ENCODE measurements at regions not wholly inside any gene's neighbourhood (a gene's known extent, or its start where the extent isn't known, plus 50 kb on each side); places are given as distances from the start of the nearest gene placed in this dataset.

- Histone ChIP-seq H3K9me3 (ENCODE audit: control insufficient read depth in 1 of 2, low read length in 2 of 2) (no peaks in the 10 kb centered on the region), H3K27me3 (ENCODE audit: control insufficient read depth in 1 of 2, insufficient read depth in 2 of 2, low read length in 2 of 2) (no peaks in the 10 kb centered on the region), H3K4me3 (ENCODE audit: low read depth in 1 of 2, low read length in 2 of 2) (no peak overlapping the region), H3K9ac (ENCODE audit: low read depth in 1 of 2, low read length in 2 of 2) (no peak overlapping the region), H3K36me3 (ENCODE audit: control insufficient read depth in 1 of 2, insufficient read depth in 2 of 2, low read length in 2 of 2) (no peaks in the 10 kb centered on the region), H3K4me1 (ENCODE audit: control insufficient read depth in 1 of 2, insufficient read depth in 2 of 2, low read length in 2 of 2) (no peaks in the 10 kb centered on the region), H3K27ac (ENCODE audit: low read depth, low read length) (no peak overlapping the region)
Observed at GRCh38 chr11:27266125-27266524, 96.9 kb downstream of the CCDC34 start.

- Histone ChIP-seq H3K27me3 (ENCODE audit: control insufficient read depth in 1 of 2, insufficient read depth in 2 of 2, low read length in 2 of 2) (no peaks in the 10 kb centered on the region), H3K9me3 (ENCODE audit: control insufficient read depth in 1 of 2, low read length in 2 of 2) (no peaks in the 10 kb centered on the region), H3K27ac (ENCODE audit: low read depth, low read length) (no peak overlapping the region), H3K36me3 (ENCODE audit: control insufficient read depth in 1 of 2, insufficient read depth in 2 of 2, low read length in 2 of 2) (no peaks in the 10 kb centered on the region), H3K4me3 (ENCODE audit: low read depth in 1 of 2, low read length in 2 of 2) (no peak overlapping the region), H3K9ac (ENCODE audit: low read depth in 1 of 2, low read length in 2 of 2) (no peak overlapping the region), H3K4me1 (ENCODE audit: control insufficient read depth in 1 of 2, insufficient read depth in 2 of 2, low read length in 2 of 2) (no peaks in the 10 kb centered on the region)
Observed at GRCh38 chr11:27263986-27264385, 99.0 kb downstream of the CCDC34 start.

- Histone ChIP-seq H3K27me3 (ENCODE audit: control insufficient read depth in 1 of 2, insufficient read depth in 2 of 2, low read length in 2 of 2) (no peaks in the 10 kb centered on the region), H3K9me3 (ENCODE audit: control insufficient read depth in 1 of 2, low read length in 2 of 2) (no peaks in the 10 kb centered on the region), H3K36me3 (ENCODE audit: control insufficient read depth in 1 of 2, insufficient read depth in 2 of 2, low read length in 2 of 2) (no peaks in the 10 kb centered on the region), H3K27ac (ENCODE audit: low read depth, low read length) (no peak overlapping the region), H3K4me3 (ENCODE audit: low read depth in 1 of 2, low read length in 2 of 2) (no peak overlapping the region), H3K9ac (ENCODE audit: low read depth in 1 of 2, low read length in 2 of 2) (no peak overlapping the region), H3K4me1 (ENCODE audit: control insufficient read depth in 1 of 2, insufficient read depth in 2 of 2, low read length in 2 of 2) (no peaks in the 10 kb centered on the region)
Observed at GRCh38 chr11:27263046-27263445, 100.0 kb downstream of the CCDC34 start.

GRCh38 chr11:27255447-27255828 is 107.6 kb downstream of the CCDC34 start:
- H3K4me3 ChIP-seq (ENCODE audit: low read depth in 1 of 2, low read length in 2 of 2) = no peak overlapping the region
- no peak overlapping the region for H3K27ac ChIP-seq (ENCODE audit: low read depth, low read length)

GRCh38 chr11:27254744-27255446 is 108.1 kb downstream of the CCDC34 start:
- Histone ChIP-seq H3K9me3 (ENCODE audit: control insufficient read depth in 1 of 2, low read length in 2 of 2) (no peaks in the 10 kb centered on the region), H3K4me3 (ENCODE audit: low read depth in 1 of 2, low read length in 2 of 2) (no peak overlapping the region), H3K9ac (ENCODE audit: low read depth in 1 of 2, low read length in 2 of 2) (no peak overlapping the region), H3K27ac (ENCODE audit: low read depth, low read length) (no peak overlapping the region), H3K27me3 (ENCODE audit: control insufficient read depth in 1 of 2, insufficient read depth in 2 of 2, low read length in 2 of 2) (no peaks in the 10 kb centered on the region), H3K4me1 (ENCODE audit: control insufficient read depth in 1 of 2, insufficient read depth in 2 of 2, low read length in 2 of 2) (no peaks in the 10 kb centered on the region), H3K36me3 (ENCODE audit: control insufficient read depth in 1 of 2, insufficient read depth in 2 of 2, low read length in 2 of 2) (no peaks in the 10 kb centered on the region)

More at GRCh38 chr11:27255447-27255828, 107.6 kb downstream of the CCDC34 start:
- Histone ChIP-seq H3K27me3 (ENCODE audit: control insufficient read depth in 1 of 2, insufficient read depth in 2 of 2, low read length in 2 of 2) (no peaks in the 10 kb centered on the region), H3K36me3 (ENCODE audit: control insufficient read depth in 1 of 2, insufficient read depth in 2 of 2, low read length in 2 of 2) (no peaks in the 10 kb centered on the region), H3K9ac (ENCODE audit: low read depth in 1 of 2, low read length in 2 of 2) (no peak overlapping the region), H3K9me3 (ENCODE audit: control insufficient read depth in 1 of 2, low read length in 2 of 2) (no peaks in the 10 kb centered on the region), H3K4me1 (ENCODE audit: control insufficient read depth in 1 of 2, insufficient read depth in 2 of 2, low read length in 2 of 2) (no peaks in the 10 kb centered on the region)

GRCh38 chr11:27253224-27253623 is 109.8 kb downstream of the CCDC34 start:
- Histone ChIP-seq H3K9ac (ENCODE audit: low read depth in 1 of 2, low read length in 2 of 2) (no peak overlapping the region), H3K4me3 (ENCODE audit: low read depth in 1 of 2, low read length in 2 of 2) (no peak overlapping the region), H3K4me1 (ENCODE audit: control insufficient read depth in 1 of 2, insufficient read depth in 2 of 2, low read length in 2 of 2) (no peaks in the 10 kb centered on the region), H3K36me3 (ENCODE audit: control insufficient read depth in 1 of 2, insufficient read depth in 2 of 2, low read length in 2 of 2) (no peaks in the 10 kb centered on the region), H3K27me3 (ENCODE audit: control insufficient read depth in 1 of 2, insufficient read depth in 2 of 2, low read length in 2 of 2) (no peaks in the 10 kb centered on the region), H3K27ac (ENCODE audit: low read depth, low read length) (no peak overlapping the region), H3K9me3 (ENCODE audit: control insufficient read depth in 1 of 2, low read length in 2 of 2) (no peaks in the 10 kb centered on the region)

GRCh38 chr11:27250867-27251665 is 111.9 kb downstream of the CCDC34 start:
- Histone ChIP-seq H3K36me3 (ENCODE audit: control insufficient read depth in 1 of 2, insufficient read depth in 2 of 2, low read length in 2 of 2) (no peaks in the 10 kb centered on the region), H3K4me3 (ENCODE audit: low read depth in 1 of 2, low read length in 2 of 2) (no peak overlapping the region), H3K27me3 (ENCODE audit: control insufficient read depth in 1 of 2, insufficient read depth in 2 of 2, low read length in 2 of 2) (no peaks in the 10 kb centered on the region), H3K4me1 (ENCODE audit: control insufficient read depth in 1 of 2, insufficient read depth in 2 of 2, low read length in 2 of 2) (peaks cover 7 to 14% of the 10 kb centered on the region in 2 donors), H3K27ac (ENCODE audit: low read depth, low read length) (no peak overlapping the region), H3K9me3 (ENCODE audit: control insufficient read depth in 1 of 2, low read length in 2 of 2) (no peaks in the 10 kb centered on the region), H3K9ac (ENCODE audit: low read depth in 1 of 2, low read length in 2 of 2) (no peak overlapping the region)

GRCh38 chr11:27248576-27249509 is 114.2 kb downstream of the CCDC34 start:
- no peaks in the 10 kb centered on the region for H3K9me3 ChIP-seq (ENCODE audit: control insufficient read depth in 1 of 2, low read length in 2 of 2)
- no peak overlapping the region for H3K9ac ChIP-seq (ENCODE audit: low read depth in 1 of 2, low read length in 2 of 2)
- H3K27ac ChIP-seq (ENCODE audit: low read depth, low read length) = no peak overlapping the region
- H3K36me3 ChIP-seq (ENCODE audit: control insufficient read depth in 1 of 2, insufficient read depth in 2 of 2, low read length in 2 of 2) = no peaks in the 10 kb centered on the region
- H3K27me3 ChIP-seq (ENCODE audit: control insufficient read depth in 1 of 2, insufficient read depth in 2 of 2, low read length in 2 of 2) = no peaks in the 10 kb centered on the region
- no peak overlapping the region for H3K4me3 ChIP-seq (ENCODE audit: low read depth in 1 of 2, low read length in 2 of 2)
- H3K4me1 ChIP-seq (ENCODE audit: control insufficient read depth in 1 of 2, insufficient read depth in 2 of 2, low read length in 2 of 2) = peaks cover 7 to 14% of the 10 kb centered on the region in 2 donors

- Histone ChIP-seq H3K4me1 (ENCODE audit: control insufficient read depth in 1 of 2, insufficient read depth in 2 of 2, low read length in 2 of 2) (peaks cover 7 to 14% of the 10 kb centered on the region in 2 donors), H3K9ac (ENCODE audit: low read depth in 1 of 2, low read length in 2 of 2) (no peak overlapping the region), H3K27me3 (ENCODE audit: control insufficient read depth in 1 of 2, insufficient read depth in 2 of 2, low read length in 2 of 2) (no peaks in the 10 kb centered on the region), H3K27ac (ENCODE audit: low read depth, low read length) (no peak overlapping the region), H3K36me3 (ENCODE audit: control insufficient read depth in 1 of 2, insufficient read depth in 2 of 2, low read length in 2 of 2) (no peaks in the 10 kb centered on the region), H3K9me3 (ENCODE audit: control insufficient read depth in 1 of 2, low read length in 2 of 2) (no peaks in the 10 kb centered on the region), H3K4me3 (ENCODE audit: low read depth in 1 of 2, low read length in 2 of 2) (no peak overlapping the region)
Observed at GRCh38 chr11:27247660-27248059, 115.4 kb downstream of the CCDC34 start.

GRCh38 chr11:27246925-27247324 is 116.1 kb downstream of the CCDC34 start:
- no peaks in the 10 kb centered on the region for H3K27me3 ChIP-seq (ENCODE audit: control insufficient read depth in 1 of 2, insufficient read depth in 2 of 2, low read length in 2 of 2)
- H3K4me3 ChIP-seq (ENCODE audit: low read depth in 1 of 2, low read length in 2 of 2) = no peak overlapping the region
- no peaks in the 10 kb centered on the region for H3K9me3 ChIP-seq (ENCODE audit: control insufficient read depth in 1 of 2, low read length in 2 of 2)
- H3K27ac ChIP-seq (ENCODE audit: low read depth, low read length) = no peak overlapping the region
- peaks cover 7 to 14% of the 10 kb centered on the region in 2 donors for H3K4me1 ChIP-seq (ENCODE audit: control insufficient read depth in 1 of 2, insufficient read depth in 2 of 2, low read length in 2 of 2)
- H3K9ac ChIP-seq (ENCODE audit: low read depth in 1 of 2, low read length in 2 of 2) = no peak overlapping the region
- H3K36me3 ChIP-seq (ENCODE audit: control insufficient read depth in 1 of 2, insufficient read depth in 2 of 2, low read length in 2 of 2) = no peaks in the 10 kb centered on the region

Measured in duodenal mucosa (tissue), 2 donors.